HL-60 (cell line): ENCODE measurements at regions not wholly inside any gene's neighbourhood (a gene's known extent, or its start where the extent isn't known, plus 50 kb on each side); places are given as distances from the start of the nearest gene placed in this dataset.

Source experiments
- CTCF ChIP-seq: IDR thresholded peaks from one replicate; pipeline ENCODE4 v1.5.1; 2011; ENCODE audit warnings: low read length, control low read depth, inconsistent platforms; ENCODE audit not compliant: insufficient read depth
- GABPA ChIP-seq: IDR thresholded peaks from 2 replicates; pipeline ENCODE4 v1.6.1; 2012; ENCODE audit warnings: low read depth
- POLR2AphosphoS5 ChIP-seq: IDR thresholded peaks from 2 replicates; pipeline ENCODE4 v1.6.1; 2012; ENCODE audit warnings: low read depth
- REST ChIP-seq: IDR thresholded peaks from 2 replicates; pipeline ENCODE4 v1.6.1; 2012; ENCODE audit warnings: low read depth; ENCODE audit not compliant: insufficient replicate concordance

GRCh38 chr7:55261386-55261770 lies 103.8 kb upstream of the LANCL2 start:
- TF ChIP-seq CTCF (no peak), GABPA (no peak), POLR2AphosphoS5 (no peak), REST (no peak)
